Epithelial cell of esophagus (primary cell): ENCODE measurements at regions not wholly inside any gene's neighbourhood (a gene's known extent, or its start where the extent isn't known, plus 50 kb on each side); places are given as distances from the start of the nearest gene placed in this dataset.

Experiments
- DNase-seq: peaks from one replicate; pipeline ENCODE4 v3.0.0; 2010; ENCODE audit warnings: low read depth
- H3K4me3 ChIP-seq: 2 replicates; pipeline ENCODE4 v1.5.1; 2011; ENCODE audit warnings: mild to moderate bottlenecking, low read length, control low read depth
- CTCF ChIP-seq: IDR thresholded peaks from 2 replicates; pipeline ENCODE4 v1.5.1; 2011; ENCODE audit warnings: low read depth, mild to moderate bottlenecking, low read length, control low read depth, inconsistent platforms; ENCODE audit not compliant: insufficient read depth; ENCODE audit errors: missing control alignments

- DNase-seq = no peak
- TF ChIP-seq CTCF = no peak
These were observed 77.6 kb upstream of the TNRC6C start for GRCh38 chr17:77880711-77881450.

GRCh38 chr17:77881545-77881944 is 77.0 kb upstream of the TNRC6C start:
- TF ChIP-seq CTCF = no peak
- H3K4me3 ChIP-seq = no peak overlapping the region
- no peak for DNase-seq

More at GRCh38 chr17:77880711-77881450, 77.6 kb upstream of the TNRC6C start:
- no peak overlapping the region for H3K4me3 ChIP-seq

- TF ChIP-seq CTCF = no peak
- DNase-seq = no peak
- H3K4me3 ChIP-seq = no peak overlapping the region
These were observed 76.5 kb upstream of the TNRC6C start for GRCh38 chr17:77882040-77882439.

- DNase-seq = peak; percentile 10
- TF ChIP-seq CTCF = no peak
- H3K4me3 ChIP-seq = no peak overlapping the region
These were observed 75.9 kb upstream of the TNRC6C start for GRCh38 chr17:77882481-77883212.

- no peak for DNase-seq
- no peak overlapping the region for H3K4me3 ChIP-seq
- TF ChIP-seq CTCF = no peak
These were observed 75.3 kb upstream of the TNRC6C start for GRCh38 chr17:77883213-77883650.

GRCh38 chr17:77884019-77884418 is 74.5 kb upstream of the TNRC6C start:
- no peak for TF ChIP-seq CTCF
- no peak for DNase-seq
- no peak overlapping the region for H3K4me3 ChIP-seq
